HepG2 (cell line): ENCODE measurements at regions not wholly inside any gene's neighbourhood (a gene's known extent, or its start where the extent isn't known, plus 50 kb on each side); places are given as distances from the start of the nearest gene placed in this dataset.

Experiments used
- ARNT ChIP-seq: fragments of 450-650 bp; IDR thresholded peaks from 2 replicates; pipeline ENCODE4 v1.6.1; 2017
- KIAA2018 ChIP-seq: sonication (generic); formaldehyde crosslinking; IDR thresholded peaks from 2 replicates; pipeline ENCODE4 v1.5.0; 2020; ENCODE audit warnings: mild to moderate bottlenecking, missing genetic modification reagents, borderline replicate concordance
- SMC3 ChIP-seq: IDR thresholded peaks from 2 replicates; pipeline ENCODE4 v1.6.1; 2011; ENCODE audit warnings: low read length, improper control_type of control experiment
- ZNF432 ChIP-seq: sonication (generic); formaldehyde crosslinking; IDR thresholded peaks from 2 replicates; pipeline ENCODE4 v1.5.0; 2020; ENCODE audit warnings: missing genetic modification reagents, mild to moderate bottlenecking, borderline replicate concordance
- ZNF740 ChIP-seq: sonication (generic); formaldehyde crosslinking; IDR thresholded peaks from 2 replicates; pipeline ENCODE4 v1.4.0; 2020; ENCODE audit warnings: missing genetic modification reagents

- TF ChIP-seq KIAA2018 (CRISPR knock-in tag), result no peak
- no peak for TF ChIP-seq ZNF740
- no peak for TF ChIP-seq ARNT
- no peak for TF ChIP-seq ZNF432 (CRISPR knock-in tag)
- peak; percentile 56 for TF ChIP-seq SMC3
Observed at GRCh38 chr1:201709564-201710295, 119.2 kb upstream of the IPO9 start (continued).
